Spinal cord (tissue), 9 donors: ENCODE measurements at regions not wholly inside any gene's neighbourhood (a gene's known extent, or its start where the extent isn't known, plus 50 kb on each side); places are given as distances from the start of the nearest gene placed in this dataset.
"Not testable (repeated sequence)": the region's sequence is repeated elsewhere in the genome, so short reads cannot be mapped to it uniquely, and the experiment has no call there.

Experiments
- DNase-seq, 6 donors: peaks; one replicate each; pipeline versions ENCODE4 v3.0.0 to v3.0.0-alpha.2; 2013 to 2015; ENCODE audit warnings: low spot score in 6 of 6, low read depth in 4 of 6
- H3K27ac ChIP-seq: one replicate; pipeline ENCODE4 v1.5.1; 2013; ENCODE audit warnings: low read depth, low read length, control low read depth
- H3K27me3 ChIP-seq: one replicate; pipeline ENCODE4 v1.6.1; 2013; ENCODE audit warnings: low read length; ENCODE audit not compliant: control insufficient read depth, insufficient read depth
- H3K36me3 ChIP-seq: one replicate; pipeline ENCODE4 v1.6.1; 2013; ENCODE audit warnings: low read length; ENCODE audit not compliant: control insufficient read depth, insufficient read depth
- H3K4me1 ChIP-seq: one replicate; pipeline ENCODE4 v1.6.1; 2013; ENCODE audit warnings: low read length; ENCODE audit not compliant: control insufficient read depth, insufficient read depth
- H3K4me3 ChIP-seq: one replicate; pipeline ENCODE4 v1.5.1; 2013; ENCODE audit warnings: low read depth, low read length, control low read depth
- H3K9me3 ChIP-seq: one replicate; pipeline ENCODE4 v1.6.1; 2013; ENCODE audit warnings: low read length; ENCODE audit not compliant: control insufficient read depth, insufficient read depth
- WGBS: methylation state at CpG from one replicate; pipeline ENCODE4 v1.1.5; 2013; ENCODE audit warnings: missing lambda C conversion rate; ENCODE audit not compliant: insufficient coverage; 5-methylcytosine and 5-hydroxymethylcytosine counted together
- donor health status: healthy.

DNA sequence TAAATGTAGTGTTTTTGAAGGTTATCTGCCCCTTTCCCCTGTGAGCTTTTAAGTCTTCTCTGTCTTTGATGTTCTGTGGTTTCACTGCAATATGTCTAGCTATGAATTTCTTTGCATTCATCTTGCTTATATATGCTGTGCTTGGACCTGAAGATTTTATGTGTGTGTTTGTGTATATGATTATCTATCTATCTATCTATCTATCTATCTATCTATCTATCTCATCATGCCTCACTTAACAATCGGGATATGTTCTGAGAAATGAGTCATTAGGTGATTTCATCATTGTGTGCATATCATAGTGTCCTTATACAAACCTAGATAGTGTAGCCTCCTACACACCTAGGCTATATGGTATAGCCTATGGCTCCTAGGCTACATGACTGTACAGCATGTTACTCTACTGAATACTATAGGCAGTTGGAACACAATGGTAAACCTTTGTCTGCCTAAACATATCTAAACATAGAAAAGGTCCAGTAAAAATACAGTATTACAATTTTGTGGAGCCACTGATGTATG, 173.9 kb downstream of the NPIPA7 start:
- H3K27me3 ChIP-seq, H3K4me1 ChIP-seq, DNase-seq, H3K4me3 ChIP-seq, H3K36me3 ChIP-seq, H3K9me3 ChIP-seq, H3K27ac ChIP-seq: not testable (repeated sequence)
- WGBS: no CpG with 5 or more reads among the region's 1 CpG

DNA sequence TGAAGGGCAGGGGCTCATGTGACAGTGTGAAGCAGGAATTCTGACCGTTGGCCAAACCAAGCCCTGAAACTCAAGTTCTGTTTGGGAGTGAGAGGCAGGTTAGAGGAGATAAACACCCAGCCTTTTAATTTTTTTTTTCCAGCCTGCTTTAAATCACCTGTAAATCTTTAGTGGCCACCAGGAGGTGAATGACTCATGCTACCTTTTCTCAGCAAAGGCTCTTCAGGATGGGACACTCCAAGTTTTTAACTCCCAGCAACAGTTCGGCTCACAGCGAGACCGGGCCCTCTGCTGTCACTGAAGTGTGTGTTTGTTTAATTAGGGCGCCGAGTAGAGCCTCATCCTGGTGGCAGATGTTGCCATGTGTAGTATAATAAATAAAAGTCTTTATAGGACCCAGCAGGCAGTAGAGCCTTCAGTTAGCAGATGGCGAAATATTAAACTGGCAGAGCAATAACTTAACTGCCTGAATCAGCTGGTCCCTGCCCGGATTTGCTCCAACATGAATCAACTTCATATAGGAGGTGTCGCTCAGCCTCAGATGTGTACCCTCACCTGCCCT, 180.3 kb downstream of the NPIPA7 start:
- not testable (repeated sequence) for H3K27me3 ChIP-seq, H3K36me3 ChIP-seq, H3K27ac ChIP-seq, H3K4me3 ChIP-seq, H3K9me3 ChIP-seq, DNase-seq, H3K4me1 ChIP-seq
- no CpG with 5 or more reads among the region's 9 CpGs for WGBS

DNA sequence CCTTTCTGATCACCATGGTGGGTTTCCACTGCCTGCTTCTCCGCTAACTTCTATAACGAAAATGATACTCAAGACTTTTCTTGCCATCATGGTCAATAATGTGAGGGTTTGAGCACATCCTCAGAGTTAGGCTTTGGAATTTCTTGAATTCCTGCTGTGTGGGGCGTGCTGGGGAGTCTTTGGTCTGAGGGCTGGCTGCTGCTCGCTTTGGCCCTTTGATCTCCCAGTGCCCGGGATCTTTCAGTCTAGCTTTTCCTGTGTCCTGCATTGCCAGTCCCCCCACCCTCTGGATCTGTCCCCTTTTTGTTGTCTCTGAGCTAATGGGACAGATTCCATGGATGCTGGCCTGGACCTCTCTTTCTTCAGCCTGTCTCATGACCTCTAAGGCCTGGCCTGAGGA, 182.6 kb downstream of the NPIPA7 start:
- not testable (repeated sequence) for H3K4me3 ChIP-seq, DNase-seq, H3K36me3 ChIP-seq, H3K27ac ChIP-seq, H3K27me3 ChIP-seq, H3K9me3 ChIP-seq, H3K4me1 ChIP-seq
- 40% methylated on average over 1 of the region's 5 CpGs for WGBS

DNA sequence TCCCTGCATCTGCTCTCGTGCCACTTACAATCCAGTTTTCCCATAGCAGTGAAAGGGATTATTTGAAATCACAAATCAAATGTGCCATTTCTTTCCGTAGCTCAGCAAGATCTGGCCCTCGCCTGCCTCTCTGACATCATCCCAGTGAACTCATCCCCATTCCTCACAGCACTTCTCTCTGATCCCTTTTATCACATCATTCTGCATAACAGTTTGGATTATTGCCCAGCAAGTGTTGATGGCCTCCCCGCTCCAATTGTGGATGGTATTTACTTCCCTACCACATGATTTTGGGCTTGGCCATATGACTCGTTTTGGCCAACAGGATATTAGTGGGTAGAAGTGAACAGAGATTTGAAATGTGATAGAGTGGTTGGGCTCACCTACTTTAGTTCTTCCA, 185.0 kb downstream of the NPIPA7 start:
- H3K27me3 ChIP-seq, H3K9me3 ChIP-seq, H3K4me3 ChIP-seq, H3K36me3 ChIP-seq, H3K4me1 ChIP-seq, DNase-seq, H3K27ac ChIP-seq: not testable (repeated sequence)
- no CpG with 5 or more reads among the region's 5 CpGs for WGBS

DNA sequence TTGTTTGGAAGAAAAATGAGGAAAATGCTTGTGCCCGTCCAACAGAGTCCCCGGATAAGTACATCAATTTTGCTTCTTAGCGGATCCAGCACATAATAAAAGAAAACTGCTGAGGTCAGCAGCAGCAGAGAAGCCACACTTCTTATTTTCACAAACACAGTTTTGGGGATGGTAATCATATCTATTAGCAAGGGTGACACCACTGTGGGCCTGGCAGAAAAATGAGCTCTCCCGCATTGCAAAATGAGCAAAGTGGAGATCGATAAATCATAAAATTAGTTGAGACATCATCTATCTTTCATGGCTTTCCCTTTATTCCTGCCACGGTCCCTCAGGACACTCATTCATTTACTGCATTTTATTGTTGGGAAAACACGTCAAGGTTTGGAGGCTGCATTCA, 186.4 kb downstream of the NPIPA7 start:
- not testable (repeated sequence) for H3K9me3 ChIP-seq, H3K4me1 ChIP-seq, DNase-seq, H3K27me3 ChIP-seq, H3K36me3 ChIP-seq, H3K4me3 ChIP-seq, H3K27ac ChIP-seq
- WGBS: no CpG with 5 or more reads among the region's 7 CpGs

DNA sequence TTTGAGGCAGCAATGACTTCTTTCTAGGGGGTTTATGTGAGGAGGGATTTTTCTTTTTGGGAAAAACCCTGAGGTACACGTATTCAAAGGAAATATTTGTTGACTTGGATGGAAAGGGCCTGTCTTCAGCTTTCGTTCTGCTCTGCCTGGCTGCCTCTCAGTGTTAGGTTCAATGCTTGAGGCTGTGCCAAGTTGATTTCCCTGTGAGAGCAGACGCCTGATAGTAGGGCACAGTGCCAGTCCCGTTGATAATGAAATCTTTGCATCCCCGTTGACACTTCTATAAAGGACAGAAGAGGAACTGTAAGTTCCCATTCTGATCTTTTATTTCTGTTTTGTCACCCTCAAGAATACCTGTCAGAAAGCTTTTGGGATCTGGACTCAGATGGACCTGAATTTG, 191.1 kb downstream of the NPIPA7 start:
- 14% methylated on average over 4 of the region's 5 CpGs for WGBS

DNA sequence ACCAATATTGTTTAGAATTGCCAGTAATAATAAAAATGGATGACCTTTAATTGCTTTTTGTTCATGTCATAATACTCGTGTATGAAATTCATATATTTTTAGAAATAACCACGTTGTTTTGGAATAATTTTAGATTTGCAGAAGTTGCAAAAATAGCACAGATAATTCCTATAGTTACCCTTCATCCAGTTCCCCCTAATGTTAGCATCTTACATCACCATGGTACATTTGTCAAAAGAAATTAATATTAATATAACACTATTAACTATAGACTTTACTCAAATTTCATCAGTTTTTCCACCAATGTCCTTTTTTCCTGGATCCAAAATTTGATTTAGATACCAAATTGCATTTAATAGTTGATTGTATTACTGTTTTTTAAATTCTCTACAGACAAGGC, 191.9 kb downstream of the NPIPA7 start:
- H3K27me3 ChIP-seq, H3K27ac ChIP-seq, H3K4me3 ChIP-seq, H3K9me3 ChIP-seq, DNase-seq, H3K4me1 ChIP-seq, H3K36me3 ChIP-seq: not testable (repeated sequence)
- WGBS: no CpG with 5 or more reads among the region's 2 CpGs

More for the DNA sequence above, 191.1 kb downstream of the NPIPA7 start:
- DNase-seq: peak in 3 of 6 donors; percentile 6 to 75 (median 71)
- not testable (repeated sequence) for H3K9me3 ChIP-seq, H3K4me3 ChIP-seq, H3K27ac ChIP-seq, H3K36me3 ChIP-seq, H3K27me3 ChIP-seq, H3K4me1 ChIP-seq

DNA sequence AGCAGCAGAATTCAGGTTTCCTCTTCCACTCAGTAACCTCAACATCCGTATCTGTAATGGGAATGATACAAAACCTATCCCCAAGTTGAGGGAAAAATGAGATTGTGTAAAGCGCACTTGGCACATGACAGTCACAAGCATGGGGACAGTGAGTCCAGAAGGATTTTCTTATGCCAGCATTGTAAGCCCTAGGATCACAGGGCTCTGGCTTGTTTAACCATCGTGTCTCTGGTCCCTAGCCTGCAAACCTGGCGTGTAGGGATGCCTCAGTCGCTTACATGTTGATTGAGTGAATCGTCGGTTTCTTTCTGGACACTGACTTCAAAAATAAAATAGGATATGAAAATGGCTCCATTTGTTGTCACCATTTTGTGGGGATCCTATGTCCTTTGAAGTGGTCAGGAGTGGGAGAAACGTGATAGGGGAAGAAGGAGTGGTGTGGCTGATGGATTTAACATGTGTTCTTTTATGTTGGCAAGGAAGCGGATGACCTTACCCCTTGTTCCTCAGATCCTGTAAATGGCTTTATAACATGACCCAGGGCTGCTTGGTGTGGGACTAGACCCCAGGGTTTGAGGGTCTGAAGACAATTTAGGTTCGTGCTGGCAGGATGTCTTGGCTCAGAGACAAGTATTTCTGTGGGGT, 193.3 kb downstream of the NPIPA7 start:
- H3K27me3 ChIP-seq, H3K4me1 ChIP-seq, H3K36me3 ChIP-seq, H3K4me3 ChIP-seq, H3K27ac ChIP-seq, H3K9me3 ChIP-seq, DNase-seq: not testable (repeated sequence)
- no CpG with 5 or more reads among the region's 10 CpGs for WGBS

DNA sequence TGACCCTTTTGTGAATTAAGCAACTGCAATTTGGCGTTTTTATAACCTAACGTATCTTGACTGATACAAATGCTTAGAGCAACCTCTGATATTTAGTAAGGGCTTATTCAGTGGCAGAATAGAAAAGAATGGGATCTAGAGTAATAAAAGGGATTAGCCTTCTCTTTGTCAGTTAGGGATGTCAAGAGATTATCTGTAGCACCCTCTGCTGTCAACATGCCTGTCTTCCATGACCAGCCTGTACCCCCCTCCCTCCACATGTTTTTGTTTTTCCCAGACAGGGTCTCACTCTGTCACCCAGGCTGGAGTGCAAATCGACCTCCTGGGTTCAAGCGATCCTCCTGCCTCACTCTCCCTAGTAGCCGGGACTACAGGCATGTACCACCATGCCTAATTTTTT, 198.1 kb downstream of the NPIPA7 start:
- not testable (repeated sequence) for H3K27ac ChIP-seq

DNA sequence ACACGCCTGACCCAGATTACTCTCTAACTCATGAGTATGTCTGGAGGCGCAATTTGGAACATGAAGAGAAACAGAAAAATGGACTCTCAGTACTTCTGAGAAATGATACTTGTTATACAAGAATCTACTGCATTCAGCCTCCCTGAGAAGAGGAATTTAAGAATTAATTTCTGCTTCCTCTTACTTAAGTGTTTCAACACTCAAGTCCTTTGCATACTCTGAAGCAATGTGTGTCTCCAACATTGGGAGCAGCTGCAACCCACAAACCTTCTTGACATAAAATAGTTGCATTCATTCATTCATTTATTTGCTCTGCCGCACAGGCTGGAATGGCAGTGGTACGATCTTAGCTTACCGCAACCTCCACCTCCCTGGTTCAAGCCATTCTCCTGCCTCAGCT, 199.8 kb downstream of the NPIPA7 start:
- 100% methylated on average over 2 of the region's 5 CpGs for WGBS
- Histone ChIP-seq H3K9me3 (no peaks in the 10 kb centered on the region), H3K27me3 (no peaks in the 10 kb centered on the region), H3K36me3 (no peaks in the 10 kb centered on the region), H3K4me3 (no peak overlapping the region), H3K4me1 (no peaks in the 10 kb centered on the region), H3K27ac (no peak overlapping the region)
- DNase-seq: no peak

More for the DNA sequence above, 198.1 kb downstream of the NPIPA7 start:
- WGBS: no CpG with 5 or more reads among the region's 5 CpGs
- not testable (repeated sequence) for H3K4me1 ChIP-seq, H3K4me3 ChIP-seq, H3K9me3 ChIP-seq, H3K27me3 ChIP-seq, H3K36me3 ChIP-seq
- DNase-seq: peak in 1 of 6 donors; percentile 67
